Esophagus squamous epithelium (tissue), 5 donors: ENCODE measurements at regions not wholly inside any gene's neighbourhood (a gene's known extent, or its start where the extent isn't known, plus 50 kb on each side); places are given as distances from the start of the nearest gene placed in this dataset.

Experiments
- DNase-seq: peaks from one replicate; lab custom pipeline; 2025; lab: John Stamatoyannopoulos, UW
- H3K27ac ChIP-seq, 4 donors: fragments of 200-600 bp; sonication (generic); one replicate each; pipeline ENCODE4 v1.5.1; 2016 to 2019; ENCODE audit warnings: mild to moderate bottlenecking in 1 of 4
- H3K27me3 ChIP-seq, 4 donors: fragments of 200-600 bp; sonication (generic); 1 replicate in 3 of 4; 2 replicates in 1 of 4; pipeline versions ENCODE4 v1.5.1 to v1.6.0; 2017 to 2021; ENCODE audit warnings: antibody characterized with exemption in 1 of 4
- H3K36me3 ChIP-seq, 3 donors: fragments of 200-600 bp; sonication (generic); one replicate each; pipeline ENCODE4 v1.5.1; 2016 to 2019
- H3K4me1 ChIP-seq, 3 donors: fragments of 200-600 bp; sonication (generic); one replicate each; pipeline ENCODE4 v1.5.1; 2017 to 2019
- H3K4me3 ChIP-seq, 4 donors: fragments of 200-600 bp; sonication (generic); 1 replicate in 3 of 4; 2 replicates in 1 of 4; pipeline ENCODE4 v1.5.1; 2016 to 2019; ENCODE audit warnings: mild to moderate bottlenecking in 2 of 4, moderate library complexity in 1 of 4
- H3K9me3 ChIP-seq, 3 donors: fragments of 200-600 bp; sonication (generic); one replicate each; pipeline ENCODE4 v1.5.1; 2016 to 2019
- CTCF ChIP-seq, 6 experiments: fragments of 450-650 bp in 4 of 6; fragments of 200-600 bp in 2 of 6; sonication (generic) in 2 of 6; IDR thresholded peaks; one replicate each; pipeline ENCODE4 v1.5.1; 2016 to 2019; ENCODE audit warnings: antibody characterized with exemption in 6 of 6, mild to moderate bottlenecking in 4 of 6, moderate library complexity in 4 of 6
- POLR2A ChIP-seq, 4 donors: fragments of 450-650 bp; IDR thresholded peaks; one replicate each; pipeline ENCODE4 v1.6.1; 2017; ENCODE audit warnings: antibody characterized with exemption in 4 of 4, mild to moderate bottlenecking in 4 of 4, moderate library complexity in 3 of 4
- WGBS, 2 donors: methylation state at CpG; one replicate each; pipeline ENCODE4 v1.1.5; 2018; 5-methylcytosine and 5-hydroxymethylcytosine counted together
- intact Hi-C: fragments of 100-400 bp; cut with DNase I; formaldehyde crosslinking; loops from one replicate; pipeline ENCODE4 v1.15.0; 2022
- donor health status: DM: yes; HTN: yes; CAD: no.

DNA sequence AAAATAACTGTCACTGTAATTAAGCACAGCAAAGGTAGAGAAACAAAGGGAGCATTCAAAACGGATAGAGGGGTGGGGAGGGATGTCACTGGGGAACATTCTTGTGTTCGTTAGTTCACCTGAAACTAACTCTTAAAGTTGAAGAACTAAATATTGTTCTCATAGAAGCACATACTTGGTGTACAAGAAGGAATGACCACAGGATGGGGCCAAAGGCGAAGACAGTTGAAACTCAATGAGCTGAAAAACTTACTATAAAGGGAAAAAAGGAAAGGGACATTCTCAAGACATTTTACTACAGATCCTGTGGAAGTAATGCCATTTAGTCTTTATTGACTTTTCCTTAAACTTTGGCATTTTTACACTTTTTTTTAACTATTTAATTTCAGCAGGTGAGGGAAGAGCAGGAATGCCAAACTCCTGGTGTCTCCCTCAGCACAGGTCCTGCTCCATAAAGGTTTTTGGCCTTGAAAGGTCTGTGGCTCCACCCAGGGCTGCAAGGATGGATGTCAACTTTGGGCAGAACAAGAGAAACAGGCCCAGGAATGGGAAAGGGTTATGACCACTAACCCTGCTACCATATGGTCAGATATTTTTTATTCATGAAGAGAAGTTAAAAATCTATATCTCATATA is 197.6 kb upstream of the RASA1 start:
- intact Hi-C loops: no loop called here
- no peak for DNase-seq
- Histone ChIP-seq H3K4me1 (peaks cover 0 to 6% (median 0%) of the 10 kb centered on the region in 3 donors), H3K27me3 (no peaks in the 10 kb centered on the region), H3K9me3 (no peaks in the 10 kb centered on the region), H3K36me3 (no peaks in the 10 kb centered on the region), H3K4me3 (no peak overlapping the region), H3K27ac (no peak overlapping the region)
- 34 to 46% methylated on average over 3 of the region's 3 CpGs for WGBS, 2 donors
- TF ChIP-seq POLR2A (IDR thresholded peaks at IDR 0.05): no peak
- TF ChIP-seq CTCF (IDR thresholded peaks at IDR 0.05): peak in 2 of 6 experiments; percentile 15 to 36

DNA sequence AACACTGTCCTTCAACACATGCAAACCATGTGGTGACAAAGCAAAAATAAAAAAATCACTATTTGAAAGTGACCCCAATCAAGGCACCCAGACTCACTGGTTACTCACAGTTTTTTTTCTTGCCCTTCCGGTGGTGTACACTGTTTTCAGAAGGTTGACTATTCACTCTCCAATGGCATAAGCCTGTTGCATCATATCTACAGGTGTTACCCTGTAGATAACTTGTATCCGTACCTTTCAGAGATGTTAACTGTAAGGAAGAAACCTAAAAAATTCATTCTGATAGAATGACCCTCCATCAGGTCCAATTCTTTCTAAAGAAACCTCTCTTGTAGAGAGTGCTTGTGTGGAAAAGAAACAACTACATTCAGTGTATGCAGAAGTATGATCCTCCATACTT is 193.6 kb upstream of the RASA1 start:
- no peak for DNase-seq
- Histone ChIP-seq H3K9me3 (no peaks in the 10 kb centered on the region), H3K4me3 (no peak overlapping the region), H3K36me3 (no peaks in the 10 kb centered on the region), H3K27ac (no peak overlapping the region), H3K4me1 (peaks cover 0 to 8% (median 0%) of the 10 kb centered on the region in 3 donors), H3K27me3 (no peaks in the 10 kb centered on the region)
- TF ChIP-seq POLR2A (IDR thresholded peaks at IDR 0.05) (no peak), CTCF (IDR thresholded peaks at IDR 0.05) (no peak)
- intact Hi-C loops: no loop called here
- 90 to 93% methylated on average over 2 of the region's 2 CpGs for WGBS, 2 donors

- no peak for DNase-seq
- 36 to 48% methylated on average over 2 of the region's 2 CpGs for WGBS, 2 donors
- H3K36me3 ChIP-seq: no peaks in the 10 kb centered on the region
- intact Hi-C loops: no loop called here
- no peaks in the 10 kb centered on the region for H3K9me3 ChIP-seq
- no peaks in the 10 kb centered on the region for H3K27me3 ChIP-seq
- TF ChIP-seq CTCF (IDR thresholded peaks at IDR 0.05) (no peak), POLR2A (IDR thresholded peaks at IDR 0.05) (no peak)
- peaks cover 0 to 8% (median 0%) of the 10 kb centered on the region in 3 donors for H3K4me1 ChIP-seq
- H3K27ac ChIP-seq: peak overlapping the region in 1 of 4 donors; percentile 6
- H3K4me3 ChIP-seq: no peak overlapping the region
Measured at GRCh38 chr5:87074934-87075541, 192.6 kb upstream of the RASA1 start.

- 90 to 97% methylated on average over 4 of the region's 4 CpGs for WGBS, 2 donors
Measured at GRCh38 chr5:87076411-87076810, 191.3 kb upstream of the RASA1 start.

More at GRCh38 chr5:87076411-87076810, 191.3 kb upstream of the RASA1 start:
- no peak for TF ChIP-seq POLR2A (IDR thresholded peaks at IDR 0.05)
- no peak for TF ChIP-seq CTCF (IDR thresholded peaks at IDR 0.05)
- peaks cover 0 to 8% (median 0%) of the 10 kb centered on the region in 3 donors for H3K4me1 ChIP-seq
- no peak overlapping the region for H3K27ac ChIP-seq
- no peaks in the 10 kb centered on the region for H3K9me3 ChIP-seq
- H3K4me3 ChIP-seq: no peak overlapping the region
- H3K27me3 ChIP-seq: no peaks in the 10 kb centered on the region
- intact Hi-C loops: no loop called here
- H3K36me3 ChIP-seq: no peaks in the 10 kb centered on the region
- no peak for DNase-seq
